DOHH2 (cell line): ENCODE measurements at regions not wholly inside any gene's neighbourhood (a gene's known extent, or its start where the extent isn't known, plus 50 kb on each side); places are given as distances from the start of the nearest gene placed in this dataset.

Experiments used
- H3F3A ChIP-seq: fragments of 200-600 bp; sonication (generic), shearing (Covaris generic); 2 replicates; pipeline ENCODE4 v1.6.0; 2016; ENCODE audit warnings: antibody characterized with exemption, mild to moderate bottlenecking; ENCODE audit not compliant: control insufficient read depth, insufficient read depth
- H3K27ac ChIP-seq: fragments of 200-600 bp; sonication (generic); 2 replicates; pipeline ENCODE4 v1.5.1; 2014; ENCODE audit warnings: low read depth, mild to moderate bottlenecking, low read length, moderate library complexity
- H3K27me3 ChIP-seq: fragments of 200-600 bp; sonication (generic); 2 replicates; pipeline ENCODE4 v1.6.1; 2014; ENCODE audit warnings: mild to moderate bottlenecking, low read length, mixed read lengths; ENCODE audit not compliant: control insufficient read depth
- H3K36me3 ChIP-seq: fragments of 200-600 bp; sonication (generic); 2 replicates; pipeline ENCODE4 v1.6.1; 2014; ENCODE audit warnings: mild to moderate bottlenecking, low read length, moderate library complexity, mixed read lengths; ENCODE audit not compliant: control insufficient read depth
- H3K4me1 ChIP-seq: fragments of 200-600 bp; sonication (generic); 2 replicates; pipeline ENCODE4 v1.6.1; 2014; ENCODE audit warnings: mild to moderate bottlenecking, low read length, mixed read lengths; ENCODE audit not compliant: control insufficient read depth
- H3K4me2 ChIP-seq: fragments of 200-600 bp; sonication (generic); 2 replicates; pipeline ENCODE4 v1.6.0; 2014; ENCODE audit warnings: mild to moderate bottlenecking, low read length, moderate library complexity
- H3K4me3 ChIP-seq: fragments of 200-600 bp; sonication (generic); 2 replicates; pipeline ENCODE4 v1.5.1; 2014; ENCODE audit warnings: mild to moderate bottlenecking, low read length, mixed read lengths
- H3K79me2 ChIP-seq: fragments of 200-600 bp; sonication (generic); 2 replicates; pipeline ENCODE4 v1.6.1; 2014; ENCODE audit warnings: mild to moderate bottlenecking, low read length, mixed read lengths; ENCODE audit not compliant: control insufficient read depth
- H3K9me2 ChIP-seq: fragments of 200-600 bp; sonication (generic); replicated peaks from 2 replicates; pipeline ENCODE4 v1.6.1; 2014; ENCODE audit warnings: mild to moderate bottlenecking, low read length, mixed read lengths; ENCODE audit not compliant: control insufficient read depth
- H3K9me3 ChIP-seq: fragments of 200-600 bp; sonication (generic); 2 replicates; pipeline ENCODE4 v1.6.1; 2014; ENCODE audit warnings: antibody characterized with exemption, low read length, mixed read lengths; ENCODE audit not compliant: control insufficient read depth, insufficient read depth
- H4K20me1 ChIP-seq: fragments of 200-600 bp; sonication (generic); 2 replicates; pipeline ENCODE4 v1.6.0; 2014; ENCODE audit warnings: low read depth, mild to moderate bottlenecking, antibody characterized with exemption, low read length, moderate library complexity; ENCODE audit not compliant: control insufficient read depth, insufficient read depth
- EZH2phosphoT487 ChIP-seq: fragments of 200-600 bp; sonication (generic); IDR thresholded peaks from 2 replicates; pipeline ENCODE4 v1.6.1; 2017; ENCODE audit warnings: borderline replicate concordance, mild to moderate bottlenecking, antibody characterized with exemption, low read length, moderate library complexity, mixed read lengths
- TF ChIP-seq, protein P1 (sequence below): fragments of 200-600 bp; sonication (generic); IDR thresholded peaks from one replicate; pipeline ENCODE4 v1.5.1; 2014; ENCODE audit warnings: antibody characterized with exemption, mild to moderate bottlenecking, low read depth, low read length; ENCODE audit not compliant: poor library complexity, severe bottlenecking

DNA sequence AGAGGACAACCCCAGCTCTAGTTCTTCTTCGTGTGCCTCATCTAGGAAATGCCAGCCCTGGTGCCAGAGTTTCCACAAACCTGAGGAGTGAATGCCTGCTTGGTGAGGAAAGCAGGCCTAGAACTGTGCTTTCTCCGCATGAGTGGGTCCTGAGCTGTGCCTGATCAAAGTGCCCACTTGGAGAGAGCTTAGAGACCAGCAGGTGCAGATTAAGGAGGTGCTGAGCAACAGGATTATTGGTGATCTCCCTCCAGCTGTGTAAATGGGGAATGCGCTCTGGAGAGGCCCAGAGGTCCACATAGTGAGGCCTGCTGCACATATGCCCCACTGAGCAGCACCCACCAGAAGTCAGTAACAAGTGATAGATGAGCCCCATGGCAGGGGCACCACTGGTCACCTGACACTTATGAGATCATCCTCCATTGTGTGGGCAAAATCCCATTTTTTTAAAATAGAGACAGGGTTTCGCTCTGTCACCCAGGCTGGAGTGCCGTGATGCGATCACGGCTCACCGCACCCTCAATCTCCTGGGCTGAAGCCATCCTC is 127.2 kb upstream of the ZC3H12A start:
- H3K4me3 ChIP-seq, result no peak overlapping the region
- no peaks in the 10 kb centered on the region for H4K20me1 ChIP-seq
- TF ChIP-seq EZH2phosphoT487, result no peak
- TF ChIP-seq, protein P1, sequence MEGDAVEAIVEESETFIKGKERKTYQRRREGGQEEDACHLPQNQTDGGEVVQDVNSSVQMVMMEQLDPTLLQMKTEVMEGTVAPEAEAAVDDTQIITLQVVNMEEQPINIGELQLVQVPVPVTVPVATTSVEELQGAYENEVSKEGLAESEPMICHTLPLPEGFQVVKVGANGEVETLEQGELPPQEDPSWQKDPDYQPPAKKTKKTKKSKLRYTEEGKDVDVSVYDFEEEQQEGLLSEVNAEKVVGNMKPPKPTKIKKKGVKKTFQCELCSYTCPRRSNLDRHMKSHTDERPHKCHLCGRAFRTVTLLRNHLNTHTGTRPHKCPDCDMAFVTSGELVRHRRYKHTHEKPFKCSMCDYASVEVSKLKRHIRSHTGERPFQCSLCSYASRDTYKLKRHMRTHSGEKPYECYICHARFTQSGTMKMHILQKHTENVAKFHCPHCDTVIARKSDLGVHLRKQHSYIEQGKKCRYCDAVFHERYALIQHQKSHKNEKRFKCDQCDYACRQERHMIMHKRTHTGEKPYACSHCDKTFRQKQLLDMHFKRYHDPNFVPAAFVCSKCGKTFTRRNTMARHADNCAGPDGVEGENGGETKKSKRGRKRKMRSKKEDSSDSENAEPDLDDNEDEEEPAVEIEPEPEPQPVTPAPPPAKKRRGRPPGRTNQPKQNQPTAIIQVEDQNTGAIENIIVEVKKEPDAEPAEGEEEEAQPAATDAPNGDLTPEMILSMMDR, result no peak
- 0 out of 2 replicates have a peak, but pooled peaks cover 5% of the 10 kb centered on the region for H3K27me3 ChIP-seq
- H3F3A ChIP-seq, result no peaks in the 10 kb centered on the region
- H3K36me3 ChIP-seq, result no peaks in the 10 kb centered on the region
- H3K4me1 ChIP-seq, result no peaks in the 10 kb centered on the region
- H3K9me2 ChIP-seq, result no peaks in the 10 kb centered on the region
- no peaks in the 10 kb centered on the region for H3K9me3 ChIP-seq
- H3K79me2 ChIP-seq, result no peaks in the 10 kb centered on the region
- no peak overlapping the region for H3K27ac ChIP-seq
- H3K4me2 ChIP-seq, result no peak overlapping the region

- H3K9me2 ChIP-seq, result no peaks in the 10 kb centered on the region
- no peaks in the 10 kb centered on the region for H3F3A ChIP-seq
- TF ChIP-seq, protein P1, result no peak
- TF ChIP-seq EZH2phosphoT487, result no peak
Measured at GRCh38 chr1:37353871-37354270, 120.5 kb upstream of the ZC3H12A start.

GRCh38 chr1:37354876-37355650 is 119.3 kb upstream of the ZC3H12A start:
- no peaks in the 10 kb centered on the region for H3F3A ChIP-seq
- H3K4me1 ChIP-seq, result no peaks in the 10 kb centered on the region
- no peaks in the 10 kb centered on the region for H3K36me3 ChIP-seq
- no peaks in the 10 kb centered on the region for H3K9me2 ChIP-seq
- H3K79me2 ChIP-seq, result no peaks in the 10 kb centered on the region
- peaks cover 6% of the 10 kb centered on the region for H3K27me3 ChIP-seq
- no peak overlapping the region for H3K4me2 ChIP-seq
- no peaks in the 10 kb centered on the region for H4K20me1 ChIP-seq
- no peaks in the 10 kb centered on the region for H3K9me3 ChIP-seq
- TF ChIP-seq, protein P1, result no peak
- no peak for TF ChIP-seq EZH2phosphoT487
- H3K27ac ChIP-seq, result no peak overlapping the region
- no peak overlapping the region for H3K4me3 ChIP-seq

More at GRCh38 chr1:37353871-37354270, 120.5 kb upstream of the ZC3H12A start:
- no peak overlapping the region for H3K4me3 ChIP-seq
- no peaks in the 10 kb centered on the region for H3K36me3 ChIP-seq
- H3K27me3 ChIP-seq, result peaks cover 6% of the 10 kb centered on the region
- no peaks in the 10 kb centered on the region for H4K20me1 ChIP-seq
- no peak overlapping the region for H3K4me2 ChIP-seq
- no peaks in the 10 kb centered on the region for H3K9me3 ChIP-seq
- H3K79me2 ChIP-seq, result no peaks in the 10 kb centered on the region
- H3K27ac ChIP-seq, result no peak overlapping the region
- H3K4me1 ChIP-seq, result no peaks in the 10 kb centered on the region
